Endodermal cell (in vitro differentiated cells): ENCODE measurements at regions not wholly inside any gene's neighbourhood (a gene's known extent, or its start where the extent isn't known, plus 50 kb on each side); places are given as distances from the start of the nearest gene placed in this dataset.

Source experiments
- DNase-seq: peaks from one replicate; pipeline ENCODE4 v3.0.0-alpha.2; 2017
- H3K27ac ChIP-seq: 2 replicates; pipeline ENCODE4 v1.5.1; 2013; ENCODE audit warnings: mild to moderate bottlenecking, low read depth, low read length, moderate library complexity
- H3K27me3 ChIP-seq: 2 replicates; pipeline ENCODE4 v1.6.1; 2013; ENCODE audit warnings: mild to moderate bottlenecking, low read length, moderate library complexity; ENCODE audit not compliant: insufficient read depth, control insufficient read depth, poor library complexity, severe bottlenecking
- H3K36me3 ChIP-seq: 2 replicates; pipeline ENCODE4 v1.7.0; 2013; ENCODE audit warnings: mild to moderate bottlenecking, low read length, moderate library complexity; ENCODE audit not compliant: control insufficient read depth, insufficient read depth
- H3K4me1 ChIP-seq: one replicate; pipeline ENCODE4 v1.7.0; 2013; ENCODE audit warnings: low read length; ENCODE audit not compliant: control insufficient read depth, insufficient read depth
- H3K4me3 ChIP-seq: 2 replicates; pipeline ENCODE4 v1.5.1; 2013; ENCODE audit warnings: mild to moderate bottlenecking, low read length, moderate library complexity
- H3K9ac ChIP-seq: 2 replicates; pipeline ENCODE4 v1.6.1; 2013; ENCODE audit warnings: mild to moderate bottlenecking, low read length, moderate library complexity; ENCODE audit not compliant: poor library complexity, severe bottlenecking; ENCODE audit errors: extremely low read depth
- H3K9me3 ChIP-seq: 2 replicates; pipeline ENCODE4 v1.6.1; 2013; ENCODE audit warnings: mild to moderate bottlenecking, low read length, moderate library complexity; ENCODE audit not compliant: control insufficient read depth
- H3K27ac Mint-ChIP-seq: 2 replicates; pipeline ENCODE4 v1.8.0; 2020; ENCODE audit warnings: mixed read lengths
- H3K27me3 Mint-ChIP-seq: 2 replicates; pipeline ENCODE4 v1.8.0; 2021; ENCODE audit warnings: mild to moderate bottlenecking, mixed read lengths; ENCODE audit not compliant: insufficient read depth
- H3K36me3 Mint-ChIP-seq: 2 replicates; pipeline ENCODE4 v1.8.0; 2020; ENCODE audit warnings: low read depth, mixed read lengths
- H3K4me1 Mint-ChIP-seq: 2 replicates; pipeline ENCODE4 v1.8.0; 2020; ENCODE audit warnings: mixed read lengths
- H3K4me3 Mint-ChIP-seq: 2 replicates; pipeline ENCODE4 v1.8.0; 2020; ENCODE audit warnings: mild to moderate bottlenecking, moderate library complexity, mixed read lengths
- H3K9me3 Mint-ChIP-seq: 2 replicates; pipeline ENCODE4 v1.8.0; 2020; ENCODE audit warnings: mild to moderate bottlenecking, mixed read lengths
- WGBS, 2 experiments: methylation state at CpG; one replicate each; pipeline versions ENCODE4 v1.1.5 to v1.1.7; 2013; ENCODE audit warnings: missing lambda C conversion rate in 2 of 2, mixed read lengths in 1 of 2; ENCODE audit not compliant: insufficient coverage in 1 of 2, insufficient read length in 1 of 2; 5-methylcytosine and 5-hydroxymethylcytosine counted together
- TF ChIP-seq, protein P1 (sequence below): fragments of 200-600 bp; sonication (generic); conservative IDR thresholded peaks from 2 replicates; pipeline ENCODE4 v1.5.0; 2021; ENCODE audit warnings: antibody characterized with exemption, mild to moderate bottlenecking

DNA sequence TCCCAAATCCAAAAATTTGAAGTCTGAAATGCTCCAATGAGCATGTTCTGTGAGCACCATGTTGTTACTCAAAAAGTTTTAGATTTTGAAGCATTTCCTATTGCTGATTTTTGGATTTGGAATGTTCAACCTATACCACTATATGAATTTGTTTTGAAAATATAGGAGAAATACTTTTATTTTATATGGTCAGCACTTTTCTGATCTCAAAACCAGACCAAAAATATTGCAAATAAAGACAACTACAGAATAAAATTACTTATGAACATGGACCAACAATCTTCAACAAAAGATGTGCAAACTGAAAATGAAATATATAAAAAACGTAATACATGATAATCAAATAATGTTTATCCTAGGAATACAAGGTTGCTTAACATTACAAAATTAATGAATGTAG lies 73.7 kb upstream of the APOBEC4 start:
- Histone ChIP-seq H3K9me3 (no peaks in the 10 kb centered on the region), H3K36me3 (no peaks in the 10 kb centered on the region), H3K4me3 (no peak overlapping the region), H3K27me3 (no peaks in the 10 kb centered on the region), H3K4me1 (peaks cover under 1% of the 10 kb centered on the region), H3K27ac (no peak overlapping the region), H3K9ac (no peak overlapping the region)
- peaks cover 14% of the 10 kb centered on the region for H3K4me1 Mint-ChIP-seq
- no CpG with 5 or more reads among the region's 1 CpG for WGBS, 2 experiments
- no peaks in the 10 kb centered on the region for H3K9me3 Mint-ChIP-seq
- DNase-seq = no peak
- H3K27me3 Mint-ChIP-seq = no peaks in the 10 kb centered on the region
- H3K4me3 Mint-ChIP-seq = no peak overlapping the region
- H3K36me3 Mint-ChIP-seq = no peaks in the 10 kb centered on the region
- TF ChIP-seq, protein P1, sequence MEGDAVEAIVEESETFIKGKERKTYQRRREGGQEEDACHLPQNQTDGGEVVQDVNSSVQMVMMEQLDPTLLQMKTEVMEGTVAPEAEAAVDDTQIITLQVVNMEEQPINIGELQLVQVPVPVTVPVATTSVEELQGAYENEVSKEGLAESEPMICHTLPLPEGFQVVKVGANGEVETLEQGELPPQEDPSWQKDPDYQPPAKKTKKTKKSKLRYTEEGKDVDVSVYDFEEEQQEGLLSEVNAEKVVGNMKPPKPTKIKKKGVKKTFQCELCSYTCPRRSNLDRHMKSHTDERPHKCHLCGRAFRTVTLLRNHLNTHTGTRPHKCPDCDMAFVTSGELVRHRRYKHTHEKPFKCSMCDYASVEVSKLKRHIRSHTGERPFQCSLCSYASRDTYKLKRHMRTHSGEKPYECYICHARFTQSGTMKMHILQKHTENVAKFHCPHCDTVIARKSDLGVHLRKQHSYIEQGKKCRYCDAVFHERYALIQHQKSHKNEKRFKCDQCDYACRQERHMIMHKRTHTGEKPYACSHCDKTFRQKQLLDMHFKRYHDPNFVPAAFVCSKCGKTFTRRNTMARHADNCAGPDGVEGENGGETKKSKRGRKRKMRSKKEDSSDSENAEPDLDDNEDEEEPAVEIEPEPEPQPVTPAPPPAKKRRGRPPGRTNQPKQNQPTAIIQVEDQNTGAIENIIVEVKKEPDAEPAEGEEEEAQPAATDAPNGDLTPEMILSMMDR = no peak
- H3K27ac Mint-ChIP-seq = no peak overlapping the region

DNA sequence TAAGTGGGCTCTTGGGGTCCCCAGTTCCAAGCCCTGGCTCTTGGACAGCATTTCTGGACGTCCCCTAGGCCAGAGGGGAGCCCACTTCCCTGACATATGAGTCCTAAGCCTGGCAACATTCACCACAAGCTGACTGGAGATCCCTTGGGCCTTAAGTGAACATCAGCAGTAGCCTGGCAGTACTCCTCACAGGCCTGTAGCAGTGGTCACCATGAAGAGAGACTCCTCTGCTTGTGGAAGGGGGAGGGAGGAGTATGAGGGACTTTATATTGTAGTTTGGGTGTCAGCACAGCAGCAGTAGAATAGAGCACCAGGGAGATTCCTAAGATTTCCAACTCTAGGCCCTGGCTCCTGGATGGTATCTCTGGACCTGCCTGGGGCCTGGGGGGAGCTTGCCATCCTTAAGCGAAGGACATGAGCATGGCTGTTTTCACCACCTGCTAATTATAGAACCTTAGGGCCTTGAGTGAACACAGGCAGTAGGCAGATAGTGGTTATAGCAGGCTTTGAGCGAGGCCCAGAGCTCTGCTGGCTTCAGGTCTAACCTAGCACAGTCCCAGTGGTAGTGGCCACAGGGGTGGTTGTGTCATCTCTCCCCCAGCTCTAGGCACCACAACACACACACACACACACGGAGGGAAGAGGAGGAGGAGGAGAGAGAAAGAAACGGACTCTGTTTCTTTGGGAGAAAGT lies 71.4 kb upstream of the APOBEC4 start:
- WGBS, 2 experiments = 83 to 87% methylated on average over 1 to 3 of the region's 5 CpGs

DNA sequence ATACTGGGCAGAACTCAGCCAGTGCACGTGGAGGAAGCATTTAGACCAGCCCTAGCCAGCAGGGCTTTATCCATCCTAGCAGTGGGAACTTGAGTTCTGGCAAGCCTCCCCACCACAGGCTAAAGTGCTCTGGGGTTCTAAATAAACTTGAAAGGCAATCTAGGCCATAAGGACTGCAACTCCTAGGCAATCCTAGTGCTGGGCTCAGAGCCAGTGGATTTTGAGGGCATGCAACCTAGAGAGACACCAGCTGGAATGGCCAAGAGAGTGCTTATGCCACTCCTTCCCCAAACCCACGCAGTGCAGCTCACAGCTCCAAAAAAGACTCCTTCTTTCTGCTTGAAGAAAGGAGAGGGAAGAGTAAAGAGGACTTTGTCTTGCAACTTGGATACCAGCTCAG lies 70.5 kb upstream of the APOBEC4 start:
- Mint-ChIP-seq H3K9me3 (no peaks in the 10 kb centered on the region), H3K4me1 (peaks cover 5% of the 10 kb centered on the region), H3K36me3 (no peaks in the 10 kb centered on the region), H3K27me3 (no peaks in the 10 kb centered on the region), H3K4me3 (no peak overlapping the region), H3K27ac (no peak overlapping the region)
- Histone ChIP-seq H3K27ac (no peak overlapping the region), H3K9me3 (no peaks in the 10 kb centered on the region), H3K4me1 (peaks cover 8% of the 10 kb centered on the region), H3K9ac (no peak overlapping the region), H3K36me3 (no peaks in the 10 kb centered on the region), H3K4me3 (no peak overlapping the region), H3K27me3 (no peaks in the 10 kb centered on the region)
- TF ChIP-seq, protein P1 = no peak
- 99% methylated on average over 2 of the region's 2 CpGs; no CpG with 5 or more reads in 1 of the 2 experiments for WGBS, 2 experiments
- no peak for DNase-seq

More for the DNA sequence above, 71.4 kb upstream of the APOBEC4 start:
- no peak overlapping the region for H3K4me3 ChIP-seq
- Mint-ChIP-seq H3K9me3 (no peaks in the 10 kb centered on the region), H3K4me3 (no peak overlapping the region), H3K27me3 (no peaks in the 10 kb centered on the region), H3K36me3 (no peaks in the 10 kb centered on the region), H3K27ac (no peak overlapping the region), H3K4me1 (no peaks in the 10 kb centered on the region)
- H3K36me3 ChIP-seq = no peaks in the 10 kb centered on the region
- H3K9ac ChIP-seq = no peak overlapping the region
- no peak for DNase-seq
- no peaks in the 10 kb centered on the region for H3K27me3 ChIP-seq
- H3K9me3 ChIP-seq = no peaks in the 10 kb centered on the region
- H3K27ac ChIP-seq = no peak overlapping the region
- peaks cover 3% of the 10 kb centered on the region for H3K4me1 ChIP-seq
- TF ChIP-seq, protein P1 = no peak
